Trophoblast cell (in vitro differentiated cells and primary cell): ENCODE measurements at regions not wholly inside any gene's neighbourhood (a gene's known extent, or its start where the extent isn't known, plus 50 kb on each side); places are given as distances from the start of the nearest gene placed in this dataset.

ENCODE experiments used
- DNase-seq, 2 donors: peaks; one replicate each; pipeline ENCODE4 v3.0.0-alpha.2; 2016
- H2AFZ ChIP-seq: 2 replicates; pipeline ENCODE4 v1.6.1; 2013; ENCODE audit warnings: low read length, moderate library complexity, mild to moderate bottlenecking; ENCODE audit not compliant: insufficient read depth, poor library complexity
- H2AK5ac ChIP-seq: 2 replicates; pipeline ENCODE4 v1.6.1; 2013; ENCODE audit warnings: mild to moderate bottlenecking, low read length
- H2BK120ac ChIP-seq: 2 replicates; pipeline ENCODE4 v1.6.1; 2013; ENCODE audit warnings: low read length, mild to moderate bottlenecking, moderate library complexity; ENCODE audit not compliant: insufficient read depth, poor library complexity
- H2BK12ac ChIP-seq: 2 replicates; pipeline ENCODE4 v1.6.1; 2013; ENCODE audit warnings: mild to moderate bottlenecking, low read length, moderate library complexity
- H2BK5ac ChIP-seq: 2 replicates; pipeline ENCODE4 v1.6.1; 2013; ENCODE audit warnings: low read length, low read depth, moderate library complexity, mild to moderate bottlenecking; ENCODE audit not compliant: poor library complexity
- H3K14ac ChIP-seq: 2 replicates; pipeline ENCODE4 v1.6.1; 2013; ENCODE audit warnings: mild to moderate bottlenecking, low read length
- H3K18ac ChIP-seq: 2 replicates; pipeline ENCODE4 v1.6.1; 2013; ENCODE audit warnings: mild to moderate bottlenecking, low read length
- H3K23ac ChIP-seq: 2 replicates; pipeline ENCODE4 v1.6.1; 2013; ENCODE audit warnings: low read length
- H3K27ac ChIP-seq: 2 replicates; pipeline ENCODE4 v1.5.1; 2013; ENCODE audit warnings: low read depth, mild to moderate bottlenecking, inconsistent platforms, low read length, moderate library complexity
- H3K27me3 ChIP-seq: 2 replicates; pipeline ENCODE4 v1.6.1; 2013; ENCODE audit warnings: inconsistent platforms, mild to moderate bottlenecking, low read length, moderate library complexity; ENCODE audit not compliant: insufficient read depth
- H3K36me3 ChIP-seq, 2 experiments: 1 replicate in 1 of 2; 2 replicates in 1 of 2; pipeline ENCODE4 v1.6.1; 2013; ENCODE audit warnings: low read length in 2 of 2, mild to moderate bottlenecking in 2 of 2, moderate library complexity in 1 of 2; ENCODE audit not compliant: insufficient read depth in 2 of 2, control insufficient read depth in 1 of 2
- H3K4ac ChIP-seq: 2 replicates; pipeline ENCODE4 v1.6.1; 2013; ENCODE audit warnings: low read depth, mild to moderate bottlenecking, low read length, moderate library complexity
- H3K4me1 ChIP-seq, 2 experiments: 1 replicate in 1 of 2; 2 replicates in 1 of 2; pipeline ENCODE4 v1.6.1; 2013; ENCODE audit warnings: low read length in 2 of 2, mild to moderate bottlenecking in 2 of 2, moderate library complexity in 1 of 2; ENCODE audit not compliant: insufficient read depth in 2 of 2, control insufficient read depth in 1 of 2
- H3K4me2 ChIP-seq: 2 replicates; pipeline ENCODE4 v1.6.1; 2013; ENCODE audit warnings: inconsistent platforms, mild to moderate bottlenecking, low read length, moderate library complexity
- H3K4me3 ChIP-seq: 2 replicates; pipeline ENCODE4 v1.5.1; 2013; ENCODE audit warnings: mild to moderate bottlenecking, low read depth, low read length, inconsistent platforms
- H3K79me1 ChIP-seq: one replicate; pipeline ENCODE4 v1.6.1; 2013; ENCODE audit warnings: low read length
- H3K79me2 ChIP-seq: 2 replicates; pipeline ENCODE4 v1.6.1; 2013; ENCODE audit warnings: low read length, mild to moderate bottlenecking; ENCODE audit not compliant: control insufficient read depth, insufficient read depth, poor library complexity
- H3K9ac ChIP-seq: 2 replicates; pipeline ENCODE4 v1.6.1; 2013; ENCODE audit warnings: mild to moderate bottlenecking, low read length
- H3K9me3 ChIP-seq: 2 replicates; pipeline ENCODE4 v1.6.1; 2013; ENCODE audit warnings: low read depth, mild to moderate bottlenecking, control low read depth, inconsistent platforms, low read length; ENCODE audit not compliant: insufficient read depth
- H4K12ac ChIP-seq: 2 replicates; pipeline ENCODE4 v1.6.1; 2013; ENCODE audit warnings: low read depth, mild to moderate bottlenecking, low read length, moderate library complexity
- H4K8ac ChIP-seq: 2 replicates; pipeline ENCODE4 v1.6.1; 2013; ENCODE audit warnings: low read depth, mild to moderate bottlenecking, low read length, moderate library complexity
- H4K91ac ChIP-seq: one replicate; pipeline ENCODE4 v1.6.1; 2013; ENCODE audit warnings: low read depth, mild to moderate bottlenecking, low read length, moderate library complexity
- WGBS: extraction: QIAGEN DNeasy Blood & Tissue Kit; methylation state at CpG from one replicate; pipeline ENCODE4 v1.1.7; 2013; ENCODE audit warnings: missing lambda C conversion rate; ENCODE audit not compliant: insufficient read length, insufficient coverage; ENCODE audit errors: extremely low coverage; 5-methylcytosine and 5-hydroxymethylcytosine counted together

DNA sequence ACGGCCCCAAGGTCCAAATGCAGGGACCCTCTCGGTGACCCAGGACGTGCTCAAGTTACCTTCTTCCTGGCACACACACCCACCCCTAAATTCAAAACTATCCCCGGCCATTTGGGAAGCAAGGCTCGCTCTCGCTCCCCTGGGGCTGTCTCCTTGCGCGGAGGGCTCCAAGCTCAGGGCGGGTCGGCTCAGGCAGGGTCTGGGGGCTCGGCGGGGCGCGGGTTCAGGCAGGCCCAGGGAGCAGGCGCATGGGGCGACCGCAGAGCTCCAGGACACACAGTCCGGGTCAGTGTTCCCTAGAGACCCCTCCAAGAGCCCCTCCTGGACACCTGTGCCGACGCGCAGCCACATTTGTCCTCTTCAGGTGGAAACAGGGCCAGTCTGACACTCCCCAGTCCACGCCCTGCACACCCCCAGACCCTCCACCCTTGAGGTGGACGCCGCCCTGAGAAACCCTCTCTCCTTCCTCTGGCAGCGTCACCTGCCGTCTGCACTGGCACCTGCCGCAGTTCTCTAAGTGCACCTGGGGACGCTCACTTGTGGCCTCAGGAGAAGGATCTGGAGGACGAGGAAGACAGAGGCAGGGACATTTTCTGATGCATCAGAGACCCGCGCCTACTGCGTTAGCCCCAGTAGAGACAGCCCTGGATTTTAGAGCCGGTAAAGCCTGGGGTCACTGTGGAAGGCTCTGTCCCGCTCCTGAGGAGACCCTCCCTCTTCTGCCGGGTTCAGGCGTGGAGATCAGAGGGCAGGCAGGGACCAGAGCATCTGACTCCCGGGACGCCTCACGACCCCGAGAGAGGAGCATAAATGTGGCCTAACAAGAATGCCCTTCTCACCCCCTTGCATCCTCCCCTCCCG is 138.8 kb downstream of the TWIST2 start:
- no peak overlapping the region for H4K8ac ChIP-seq
- no peaks in the 10 kb centered on the region for H3K4me1 ChIP-seq
- no peak overlapping the region for H3K18ac ChIP-seq
- no CpG with 5 or more reads among the region's 41 CpGs for WGBS
- no peak overlapping the region for H3K4ac ChIP-seq
- no peak overlapping the region for H3K4me3 ChIP-seq
- DNase-seq, result no peak
- H3K36me3 ChIP-seq, result no peaks in the 10 kb centered on the region
- no peaks in the 10 kb centered on the region for H3K27me3 ChIP-seq
- no peak overlapping the region for H3K9ac ChIP-seq
- no peaks in the 10 kb centered on the region for H3K79me1 ChIP-seq
- peaks cover 5% of the 10 kb centered on the region for H3K9me3 ChIP-seq
- H4K91ac ChIP-seq, result no peak overlapping the region
- no peak overlapping the region for H4K12ac ChIP-seq
- H3K79me2 ChIP-seq, result no peaks in the 10 kb centered on the region
- H2BK12ac ChIP-seq, result no peak overlapping the region
- no peak overlapping the region for H3K27ac ChIP-seq
- H3K23ac ChIP-seq, result no peak overlapping the region
- H2AK5ac ChIP-seq, result no peak overlapping the region
- H3K14ac ChIP-seq, result no peak overlapping the region
- no peak overlapping the region for H2BK5ac ChIP-seq
- H2AFZ ChIP-seq, result no peak overlapping the region
- no peak overlapping the region for H2BK120ac ChIP-seq
- H3K4me2 ChIP-seq, result no peak overlapping the region

DNA sequence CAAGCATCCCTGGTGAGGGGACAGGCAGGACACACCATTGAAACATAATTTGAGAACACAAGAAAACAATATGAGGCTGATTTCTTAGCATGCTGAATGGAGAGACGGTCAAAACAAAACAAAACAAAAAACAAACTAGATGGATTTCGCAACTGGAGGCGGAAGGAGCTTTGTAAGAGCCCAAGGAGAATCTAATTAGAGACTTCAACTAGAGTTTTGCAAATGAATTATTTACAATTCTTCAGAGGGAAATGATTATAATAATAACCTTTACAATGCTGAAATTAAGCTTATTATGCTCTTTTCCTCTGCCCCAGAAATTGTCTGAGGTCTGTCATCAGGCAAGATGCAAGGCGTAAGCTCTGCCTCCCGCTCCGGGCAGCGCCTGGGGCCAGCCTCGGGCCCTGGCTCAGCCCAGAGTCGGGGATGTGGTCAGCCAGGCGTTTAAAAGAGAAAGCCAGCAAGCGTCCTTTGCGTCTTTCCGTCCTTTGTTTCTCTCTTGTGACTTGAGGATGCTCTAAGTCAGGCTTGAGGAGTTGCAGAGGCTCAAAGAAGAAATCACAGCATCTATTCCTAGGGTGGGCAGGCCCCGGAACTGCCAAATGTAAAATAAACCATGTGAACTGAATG is 139.6 kb downstream of the TWIST2 start:
- no peak overlapping the region for H2BK5ac ChIP-seq
- no peaks in the 10 kb centered on the region for H3K27me3 ChIP-seq
- no peak overlapping the region for H3K9ac ChIP-seq
- peaks cover 6% of the 10 kb centered on the region for H3K9me3 ChIP-seq
- H3K4ac ChIP-seq, result no peak overlapping the region
- no peak overlapping the region for H3K14ac ChIP-seq
- H2AFZ ChIP-seq, result no peak overlapping the region
- H2AK5ac ChIP-seq, result no peak overlapping the region
- H4K8ac ChIP-seq, result no peak overlapping the region
- peak in 1 of 2 donors; percentile 21 for DNase-seq
- no peaks in the 10 kb centered on the region for H3K36me3 ChIP-seq
- no peaks in the 10 kb centered on the region for H3K79me1 ChIP-seq
- no peak overlapping the region for H3K4me2 ChIP-seq
- H4K12ac ChIP-seq, result no peak overlapping the region
- no peaks in the 10 kb centered on the region for H3K4me1 ChIP-seq
- H3K4me3 ChIP-seq, result no peak overlapping the region
- no peak overlapping the region for H4K91ac ChIP-seq
- no peak overlapping the region for H3K18ac ChIP-seq
- no peak overlapping the region for H2BK120ac ChIP-seq
- H3K79me2 ChIP-seq, result no peaks in the 10 kb centered on the region
- H3K27ac ChIP-seq, result no peak overlapping the region
- no peak overlapping the region for H2BK12ac ChIP-seq
- no CpG with 5 or more reads among the region's 14 CpGs for WGBS
- no peak overlapping the region for H3K23ac ChIP-seq

- H3K36me3 ChIP-seq, result no peaks in the 10 kb centered on the region
- no peaks in the 10 kb centered on the region for H3K79me1 ChIP-seq
- no peak overlapping the region for H4K12ac ChIP-seq
- H3K14ac ChIP-seq, result no peak overlapping the region
- H3K9me3 ChIP-seq, result peaks cover 6% of the 10 kb centered on the region
- no peaks in the 10 kb centered on the region for H3K79me2 ChIP-seq
- no peak overlapping the region for H4K91ac ChIP-seq
- H4K8ac ChIP-seq, result no peak overlapping the region
- no peak overlapping the region for H2BK12ac ChIP-seq
- no peaks in the 10 kb centered on the region for H3K4me1 ChIP-seq
- H2AFZ ChIP-seq, result no peak overlapping the region
- H2BK120ac ChIP-seq, result no peak overlapping the region
- no peak overlapping the region for H3K4ac ChIP-seq
- no peak for DNase-seq
- no peak overlapping the region for H3K4me3 ChIP-seq
- H3K23ac ChIP-seq, result no peak overlapping the region
- H3K9ac ChIP-seq, result no peak overlapping the region
- no peak overlapping the region for H3K18ac ChIP-seq
- H3K4me2 ChIP-seq, result no peak overlapping the region
- no CpG with 5 or more reads among the region's 7 CpGs for WGBS
- H3K27ac ChIP-seq, result no peak overlapping the region
- no peak overlapping the region for H2BK5ac ChIP-seq
- H3K27me3 ChIP-seq, result no peaks in the 10 kb centered on the region
- no peak overlapping the region for H2AK5ac ChIP-seq
These were observed 140.2 kb downstream of the TWIST2 start for GRCh38 chr2:238988105-238988504.

- no peak overlapping the region for H2BK12ac ChIP-seq
- H3K4me1 ChIP-seq, result no peaks in the 10 kb centered on the region
- no peaks in the 10 kb centered on the region for H3K79me1 ChIP-seq
- no peak overlapping the region for H2BK120ac ChIP-seq
- no CpG with 5 or more reads among the region's 5 CpGs for WGBS
- H3K36me3 ChIP-seq, result no peaks in the 10 kb centered on the region
- no peak overlapping the region for H2BK5ac ChIP-seq
- no peak overlapping the region for H3K9ac ChIP-seq
- no peak overlapping the region for H3K4ac ChIP-seq
- H4K8ac ChIP-seq, result no peak overlapping the region
- H4K12ac ChIP-seq, result no peak overlapping the region
- H4K91ac ChIP-seq, result no peak overlapping the region
- no peak for DNase-seq
- H3K18ac ChIP-seq, result no peak overlapping the region
- no peak overlapping the region for H3K14ac ChIP-seq
- H3K9me3 ChIP-seq, result peaks cover 6% of the 10 kb centered on the region
- H2AFZ ChIP-seq, result no peak overlapping the region
- no peak overlapping the region for H3K4me3 ChIP-seq
- H3K27me3 ChIP-seq, result no peaks in the 10 kb centered on the region
- H3K27ac ChIP-seq, result no peak overlapping the region
- H3K79me2 ChIP-seq, result no peaks in the 10 kb centered on the region
- no peak overlapping the region for H3K23ac ChIP-seq
- H3K4me2 ChIP-seq, result no peak overlapping the region
- H2AK5ac ChIP-seq, result no peak overlapping the region
These were observed 140.9 kb downstream of the TWIST2 start for GRCh38 chr2:238988752-238989151.
